ENCODE measurements at regions not wholly inside any gene's neighbourhood (a gene's known extent, or its start where the extent isn't known, plus 50 kb on each side); places are given as distances from the start of the nearest gene placed in this dataset.

- Histone ChIP-seq H3K27me3 (ENCODE audit: control insufficient read depth in 2 of 2, insufficient read depth in 1 of 2, low read length in 1 of 2) (no peaks in the 10 kb centered on the region), H3K36me3 (ENCODE audit: control insufficient read depth in 2 of 2, insufficient read depth in 2 of 2, low read length in 1 of 2) (no peaks in the 10 kb centered on the region), H3K4me1 (ENCODE audit: control insufficient read depth in 2 of 2, insufficient read depth in 2 of 2, low read length in 2 of 2) (peaks cover 4 to 16% of the 10 kb centered on the region in 2 donors), H3K9me3 (ENCODE audit: control insufficient read depth in 2 of 2, insufficient read depth in 1 of 2, low read length in 1 of 2) (peaks cover 0 to 2% of the 10 kb centered on the region in 2 donors), H3K4me3 (ENCODE audit: low read length in 2 of 2) (no peak overlapping the region), H3K27ac (ENCODE audit: low read depth in 1 of 2, low read length in 1 of 2) (no peak overlapping the region)
- WGBS = 94% methylated on average over 6 of the region's 6 CpGs
- no peak for DNase-seq (ENCODE audit: low read depth in 6 of 9, low spot score in 9 of 9)
Observed at GRCh38 chr3:30492322-30493192, 113.8 kb upstream of the TGFBR2 start.

GRCh38 chr3:30493911-30494311 is 112.5 kb upstream of the TGFBR2 start:
- Histone ChIP-seq H3K4me3 (ENCODE audit: low read length in 2 of 2) (no peak overlapping the region), H3K27ac (ENCODE audit: low read depth in 1 of 2, low read length in 1 of 2) (no peak overlapping the region), H3K4me1 (ENCODE audit: control insufficient read depth in 2 of 2, insufficient read depth in 2 of 2, low read length in 2 of 2) (peaks cover 4 to 16% of the 10 kb centered on the region in 2 donors), H3K27me3 (ENCODE audit: control insufficient read depth in 2 of 2, insufficient read depth in 1 of 2, low read length in 1 of 2) (no peaks in the 10 kb centered on the region), H3K36me3 (ENCODE audit: control insufficient read depth in 2 of 2, insufficient read depth in 2 of 2, low read length in 1 of 2) (no peaks in the 10 kb centered on the region), H3K9me3 (ENCODE audit: control insufficient read depth in 2 of 2, insufficient read depth in 1 of 2, low read length in 1 of 2) (no peaks in the 10 kb centered on the region)
- 95% methylated on average over 2 of the region's 2 CpGs for WGBS
- DNase-seq (ENCODE audit: low read depth in 6 of 9, low spot score in 9 of 9) = no peak

- Histone ChIP-seq H3K9me3 (ENCODE audit: control insufficient read depth in 2 of 2, insufficient read depth in 1 of 2, low read length in 1 of 2) (no peaks in the 10 kb centered on the region), H3K4me3 (ENCODE audit: low read length in 2 of 2) (no peak overlapping the region), H3K27me3 (ENCODE audit: control insufficient read depth in 2 of 2, insufficient read depth in 1 of 2, low read length in 1 of 2) (no peaks in the 10 kb centered on the region), H3K4me1 (ENCODE audit: control insufficient read depth in 2 of 2, insufficient read depth in 2 of 2, low read length in 2 of 2) (peaks cover 4 to 16% of the 10 kb centered on the region in 2 donors), H3K36me3 (ENCODE audit: control insufficient read depth in 2 of 2, insufficient read depth in 2 of 2, low read length in 1 of 2) (no peaks in the 10 kb centered on the region), H3K27ac (ENCODE audit: low read depth in 1 of 2, low read length in 1 of 2) (peak overlapping the region in 1 of 2 donors; percentile 10)
- peak in 2 of 9 donors; percentile 20 to 59 for DNase-seq (ENCODE audit: low read depth in 6 of 9, low spot score in 9 of 9)
- WGBS = 34% methylated on average over 6 of the region's 6 CpGs
Observed at GRCh38 chr3:30495172-30496065, 111.0 kb upstream of the TGFBR2 start.

- Histone ChIP-seq H3K4me3 (ENCODE audit: low read length in 2 of 2) (no peak overlapping the region), H3K9me3 (ENCODE audit: control insufficient read depth in 2 of 2, insufficient read depth in 1 of 2, low read length in 1 of 2) (no peaks in the 10 kb centered on the region), H3K36me3 (ENCODE audit: control insufficient read depth in 2 of 2, insufficient read depth in 2 of 2, low read length in 1 of 2) (no peaks in the 10 kb centered on the region), H3K4me1 (ENCODE audit: control insufficient read depth in 2 of 2, insufficient read depth in 2 of 2, low read length in 2 of 2) (peaks cover 4 to 16% of the 10 kb centered on the region in 2 donors), H3K27me3 (ENCODE audit: control insufficient read depth in 2 of 2, insufficient read depth in 1 of 2, low read length in 1 of 2) (no peaks in the 10 kb centered on the region), H3K27ac (ENCODE audit: low read depth in 1 of 2, low read length in 1 of 2) (peak overlapping the region; percentile 2 to 56)
- DNase-seq (ENCODE audit: low read depth in 6 of 9, low spot score in 9 of 9) = peak in 2 of 9 donors; percentile 23 to 50
- 65% methylated on average over 15 of the region's 15 CpGs for WGBS
Observed at GRCh38 chr3:30496066-30496966, 110.1 kb upstream of the TGFBR2 start.

GRCh38 chr3:30498587-30498967 is 107.8 kb upstream of the TGFBR2 start:
- Histone ChIP-seq H3K4me3 (ENCODE audit: low read length in 2 of 2) (no peak overlapping the region), H3K4me1 (ENCODE audit: control insufficient read depth in 2 of 2, insufficient read depth in 2 of 2, low read length in 2 of 2) (peaks cover 4 to 16% of the 10 kb centered on the region in 2 donors), H3K27me3 (ENCODE audit: control insufficient read depth in 2 of 2, insufficient read depth in 1 of 2, low read length in 1 of 2) (no peaks in the 10 kb centered on the region), H3K27ac (ENCODE audit: low read depth in 1 of 2, low read length in 1 of 2) (no peak overlapping the region), H3K36me3 (ENCODE audit: control insufficient read depth in 2 of 2, insufficient read depth in 2 of 2, low read length in 1 of 2) (no peaks in the 10 kb centered on the region), H3K9me3 (ENCODE audit: control insufficient read depth in 2 of 2, insufficient read depth in 1 of 2, low read length in 1 of 2) (no peaks in the 10 kb centered on the region)
- no peak for DNase-seq (ENCODE audit: low read depth in 6 of 9, low spot score in 9 of 9)
- 98% methylated on average over 1 of the region's 1 CpG for WGBS

- H3K9me3 ChIP-seq (ENCODE audit: control insufficient read depth in 2 of 2, insufficient read depth in 1 of 2, low read length in 1 of 2) = no peaks in the 10 kb centered on the region
- H3K27me3 ChIP-seq (ENCODE audit: control insufficient read depth in 2 of 2, insufficient read depth in 1 of 2, low read length in 1 of 2) = no peaks in the 10 kb centered on the region
- no peaks in the 10 kb centered on the region for H3K36me3 ChIP-seq (ENCODE audit: control insufficient read depth in 2 of 2, insufficient read depth in 2 of 2, low read length in 1 of 2)
- H3K4me3 ChIP-seq (ENCODE audit: low read length in 2 of 2) = no peak overlapping the region
- no peak overlapping the region for H3K27ac ChIP-seq (ENCODE audit: low read depth in 1 of 2, low read length in 1 of 2)
- WGBS = 96% methylated on average over 7 of the region's 7 CpGs
- peaks cover 0 to 10% of the 10 kb centered on the region in 2 donors for H3K4me1 ChIP-seq (ENCODE audit: control insufficient read depth in 2 of 2, insufficient read depth in 2 of 2, low read length in 2 of 2)
- no peak for DNase-seq (ENCODE audit: low read depth in 6 of 9, low spot score in 9 of 9)
Observed at GRCh38 chr3:30500666-30501399, 105.6 kb upstream of the TGFBR2 start.

GRCh38 chr3:30501526-30501925 is 104.9 kb upstream of the TGFBR2 start:
- Histone ChIP-seq H3K27ac (ENCODE audit: low read depth in 1 of 2, low read length in 1 of 2) (no peak overlapping the region), H3K4me3 (ENCODE audit: low read length in 2 of 2) (no peak overlapping the region), H3K27me3 (ENCODE audit: control insufficient read depth in 2 of 2, insufficient read depth in 1 of 2, low read length in 1 of 2) (no peaks in the 10 kb centered on the region), H3K9me3 (ENCODE audit: control insufficient read depth in 2 of 2, insufficient read depth in 1 of 2, low read length in 1 of 2) (no peaks in the 10 kb centered on the region), H3K36me3 (ENCODE audit: control insufficient read depth in 2 of 2, insufficient read depth in 2 of 2, low read length in 1 of 2) (no peaks in the 10 kb centered on the region), H3K4me1 (ENCODE audit: control insufficient read depth in 2 of 2, insufficient read depth in 2 of 2, low read length in 2 of 2) (peaks cover 0 to 4% of the 10 kb centered on the region in 2 donors)
- DNase-seq (ENCODE audit: low read depth in 6 of 9, low spot score in 9 of 9) = no peak

GRCh38 chr3:30502051-30502741 is 104.2 kb upstream of the TGFBR2 start:
- no peak for DNase-seq (ENCODE audit: low read depth in 6 of 9, low spot score in 9 of 9)
- WGBS = 96% methylated on average over 2 of the region's 2 CpGs
- H3K9me3 ChIP-seq (ENCODE audit: control insufficient read depth in 2 of 2, insufficient read depth in 1 of 2, low read length in 1 of 2) = no peaks in the 10 kb centered on the region
- no peak overlapping the region for H3K27ac ChIP-seq (ENCODE audit: low read depth in 1 of 2, low read length in 1 of 2)
- no peak overlapping the region for H3K4me3 ChIP-seq (ENCODE audit: low read length in 2 of 2)
- no peaks in the 10 kb centered on the region for H3K4me1 ChIP-seq (ENCODE audit: control insufficient read depth in 2 of 2, insufficient read depth in 2 of 2, low read length in 2 of 2)
- H3K27me3 ChIP-seq (ENCODE audit: control insufficient read depth in 2 of 2, insufficient read depth in 1 of 2, low read length in 1 of 2) = no peaks in the 10 kb centered on the region
- H3K36me3 ChIP-seq (ENCODE audit: control insufficient read depth in 2 of 2, insufficient read depth in 2 of 2, low read length in 1 of 2) = no peaks in the 10 kb centered on the region

Data from thymus (tissue), 11 donors.